COLO668 (cell line): ENCODE measurements at regions not wholly inside any gene's neighbourhood (a gene's known extent, or its start where the extent isn't known, plus 50 kb on each side); places are given as distances from the start of the nearest gene placed in this dataset.

ENCODE experiments used
- DNase-seq: peaks from one replicate; lab custom pipeline; 2025; ENCODE audit not compliant: unreplicated experiment; lab: John Stamatoyannopoulos, UW

- DNase-seq: no peak
These were observed 107.6 kb upstream of the CPEB4 start for GRCh38 chr5:173780235-173781234.

- no peak for DNase-seq
These were observed 106.7 kb upstream of the CPEB4 start for GRCh38 chr5:173781432-173781815.

GRCh38 chr5:173781816-173782670, 106.1 kb upstream of the CPEB4 start:
- DNase-seq: peak; percentile 30

GRCh38 chr5:173782671-173783101, 105.5 kb upstream of the CPEB4 start:
- DNase-seq: no peak

GRCh38 chr5:173783371-173783770, 104.8 kb upstream of the CPEB4 start:
- no peak for DNase-seq

DNA sequence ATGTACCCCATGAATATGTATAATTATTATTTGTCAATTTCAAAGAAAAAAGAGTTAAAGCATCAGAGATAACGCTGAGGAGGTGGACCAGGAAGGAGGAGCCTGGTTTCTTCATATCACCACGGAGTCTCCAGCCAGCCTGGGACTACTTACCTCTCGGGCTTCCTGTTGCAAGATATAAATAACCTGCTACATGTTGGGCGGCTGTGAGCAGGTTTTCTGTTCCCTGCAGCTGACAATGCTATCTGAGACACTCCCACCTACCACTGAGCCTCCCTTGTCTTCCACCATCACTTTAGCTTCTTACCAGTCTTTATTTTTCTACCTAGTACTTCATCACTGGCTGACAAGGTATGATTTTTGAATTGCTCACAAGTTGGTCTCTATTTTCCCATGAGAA, 102.7 kb upstream of the CPEB4 start:
- peak; percentile 3 for DNase-seq

GRCh38 chr5:173785866-173786265, 102.3 kb upstream of the CPEB4 start:
- peak; percentile 5 for DNase-seq

DNA sequence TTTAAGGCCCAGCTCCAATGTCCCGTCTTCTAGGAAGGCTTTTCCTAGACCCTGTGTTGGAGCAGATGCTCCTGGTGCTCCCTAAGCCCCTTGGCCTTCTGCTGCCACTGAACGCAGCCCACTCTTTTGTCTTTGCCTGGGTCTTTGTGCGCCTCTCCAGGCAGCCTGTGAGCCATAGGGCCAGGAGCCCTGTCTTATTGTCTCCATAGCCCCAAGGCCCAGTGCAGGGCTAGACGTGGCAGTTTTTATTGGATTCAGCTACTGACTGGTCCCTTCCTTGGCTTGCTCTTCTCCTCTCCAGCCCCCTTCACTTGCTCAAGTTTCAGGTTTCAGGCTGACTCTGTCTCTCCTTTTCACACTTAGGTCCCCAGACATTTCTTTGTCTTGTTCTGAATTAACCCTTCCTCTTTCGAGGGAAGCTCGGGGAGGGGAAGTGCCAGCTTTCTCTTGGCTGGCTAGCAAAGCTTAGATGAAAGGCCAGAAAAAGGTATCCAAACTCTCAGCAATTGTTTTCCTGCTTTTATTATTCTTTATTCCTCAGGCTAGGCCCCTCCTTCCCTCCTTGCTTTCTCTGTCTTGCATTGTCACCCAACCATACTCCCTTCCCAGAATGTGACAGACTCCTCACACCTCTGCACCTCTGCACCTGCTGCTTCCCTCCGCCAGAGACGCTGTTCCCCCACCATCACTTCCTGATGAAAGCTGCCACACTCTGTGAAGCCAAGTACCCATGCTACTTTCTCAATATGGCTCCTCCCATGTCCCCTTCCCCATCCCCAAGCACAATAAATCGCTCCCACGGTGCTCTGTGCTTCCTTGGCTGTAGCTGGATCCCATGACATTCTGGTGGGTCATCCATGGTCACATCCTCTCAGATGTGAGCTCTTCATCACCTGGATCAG, 101.6 kb upstream of the CPEB4 start:
- no peak for DNase-seq

DNA sequence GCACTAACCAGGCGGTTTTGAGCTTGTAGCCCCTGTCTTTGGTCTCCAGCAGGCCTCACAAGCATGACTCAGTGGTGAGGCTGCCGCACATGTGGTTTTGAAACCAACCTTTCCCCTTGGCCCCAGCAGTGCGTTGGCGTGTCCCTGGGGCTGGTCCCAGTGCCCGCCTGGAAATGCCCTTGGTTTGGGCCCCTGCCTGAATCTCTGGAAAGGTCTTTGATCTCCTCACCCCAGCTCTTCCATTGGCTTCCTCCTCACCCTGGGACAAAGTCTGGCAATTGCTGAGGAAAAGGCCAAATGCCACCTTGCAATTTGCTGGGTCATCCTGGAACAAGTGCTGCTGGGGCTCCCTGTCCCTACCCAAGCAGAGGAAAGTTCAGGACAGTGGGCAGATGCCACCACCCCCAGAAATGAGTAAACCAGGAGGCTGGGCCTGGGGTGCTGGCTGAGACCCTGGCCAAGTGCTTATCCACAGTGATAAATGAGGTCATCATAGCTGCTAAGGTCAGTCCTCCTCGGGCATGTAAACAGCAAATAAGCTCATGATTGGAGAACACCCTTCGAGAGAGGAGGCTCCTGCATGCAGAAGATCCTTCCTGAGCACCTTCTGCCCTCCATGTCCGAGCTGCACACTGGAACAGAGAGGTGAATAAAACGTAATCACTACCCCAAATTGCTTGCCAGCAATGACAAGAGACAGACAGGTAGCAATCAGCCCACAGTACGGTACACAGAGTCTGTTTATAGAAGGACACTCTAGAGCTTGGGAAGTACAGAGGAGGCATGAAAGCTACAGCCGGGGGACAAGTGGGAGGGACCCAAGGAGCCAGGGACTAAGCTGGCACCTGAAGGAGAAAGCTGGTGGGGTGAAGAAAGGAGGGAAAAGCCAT, 98.9 kb upstream of the CPEB4 start:
- DNase-seq: no peak

DNA sequence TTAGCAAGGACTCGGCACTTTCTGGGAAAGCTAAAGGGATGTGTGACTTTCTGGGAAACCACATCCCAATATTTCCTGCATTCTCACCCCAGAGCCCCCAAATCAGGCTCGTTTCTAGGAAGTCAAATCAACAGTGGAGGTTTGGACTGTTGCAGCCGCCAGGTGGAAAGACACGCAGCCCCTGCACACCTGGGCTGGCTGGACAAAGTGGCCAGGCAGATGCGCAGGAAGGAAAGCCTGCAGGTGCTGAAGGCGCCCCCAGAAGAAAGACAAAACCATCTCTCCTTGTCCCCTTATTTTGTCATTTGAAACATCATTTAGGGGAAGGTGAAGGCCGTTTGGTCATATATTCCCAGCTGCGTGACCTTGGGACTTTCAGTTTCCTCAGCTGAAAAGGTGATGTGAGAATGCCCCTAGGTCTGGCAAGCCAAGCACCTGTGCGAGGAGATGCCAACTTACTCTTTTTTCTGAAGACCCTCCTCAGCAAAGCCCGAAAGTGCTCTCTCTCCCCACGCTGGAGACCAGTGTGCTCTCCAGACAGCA, 97.9 kb upstream of the CPEB4 start:
- no peak for DNase-seq

DNA sequence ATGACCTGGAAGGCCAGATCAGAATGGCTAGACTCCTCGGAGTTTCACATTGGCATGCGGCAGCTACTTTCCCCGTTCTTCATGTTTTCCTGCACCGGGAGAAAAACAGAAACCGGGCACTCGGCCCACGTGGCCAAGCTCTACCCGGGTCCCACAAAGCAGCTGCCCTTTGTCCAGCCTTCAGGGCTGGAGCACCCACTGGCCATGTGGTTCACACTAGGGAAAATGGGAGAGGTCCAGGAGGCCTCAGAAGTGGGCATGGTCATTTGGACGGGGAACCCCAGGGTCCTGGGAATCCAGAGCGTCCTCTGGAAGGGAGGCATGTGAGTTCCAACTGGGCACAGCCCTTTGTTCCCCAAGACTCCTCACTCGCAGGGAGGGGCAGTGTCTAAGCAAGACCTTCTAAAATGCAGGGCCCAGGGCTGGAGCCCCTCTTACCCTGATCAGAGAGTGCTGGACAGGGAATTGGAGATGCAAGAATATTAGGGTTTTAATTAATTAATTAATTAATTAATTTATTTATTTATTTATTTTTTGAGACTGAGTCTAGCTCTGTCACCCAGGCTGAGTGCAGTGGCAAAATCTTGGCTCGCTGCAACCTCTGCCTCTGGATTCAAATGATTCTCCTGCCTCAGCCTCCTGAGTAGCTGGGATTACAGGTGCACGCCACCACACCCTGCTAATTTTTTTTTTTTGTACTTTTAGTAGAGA, 97.2 kb upstream of the CPEB4 start:
- no peak for DNase-seq

DNA sequence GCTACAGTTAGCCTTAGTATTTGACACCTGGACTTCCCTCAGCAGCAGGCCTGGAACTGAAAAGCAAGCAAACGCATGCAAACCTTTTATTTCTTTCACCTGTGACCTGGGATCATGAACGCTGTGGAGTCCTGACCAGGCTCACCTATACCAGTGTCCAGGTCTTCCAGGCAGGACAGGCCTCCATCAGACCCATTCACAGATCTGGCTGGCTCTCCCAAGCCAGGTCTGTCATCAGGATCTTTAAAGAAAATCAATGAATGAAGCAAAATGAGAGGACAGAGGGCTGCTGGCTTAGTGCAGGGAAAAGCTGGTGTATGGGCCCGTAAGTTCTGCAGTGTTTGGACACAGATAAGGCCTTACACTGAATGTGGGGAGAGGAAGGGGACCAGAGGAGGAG, 96.3 kb upstream of the CPEB4 start:
- no peak for DNase-seq

DNA sequence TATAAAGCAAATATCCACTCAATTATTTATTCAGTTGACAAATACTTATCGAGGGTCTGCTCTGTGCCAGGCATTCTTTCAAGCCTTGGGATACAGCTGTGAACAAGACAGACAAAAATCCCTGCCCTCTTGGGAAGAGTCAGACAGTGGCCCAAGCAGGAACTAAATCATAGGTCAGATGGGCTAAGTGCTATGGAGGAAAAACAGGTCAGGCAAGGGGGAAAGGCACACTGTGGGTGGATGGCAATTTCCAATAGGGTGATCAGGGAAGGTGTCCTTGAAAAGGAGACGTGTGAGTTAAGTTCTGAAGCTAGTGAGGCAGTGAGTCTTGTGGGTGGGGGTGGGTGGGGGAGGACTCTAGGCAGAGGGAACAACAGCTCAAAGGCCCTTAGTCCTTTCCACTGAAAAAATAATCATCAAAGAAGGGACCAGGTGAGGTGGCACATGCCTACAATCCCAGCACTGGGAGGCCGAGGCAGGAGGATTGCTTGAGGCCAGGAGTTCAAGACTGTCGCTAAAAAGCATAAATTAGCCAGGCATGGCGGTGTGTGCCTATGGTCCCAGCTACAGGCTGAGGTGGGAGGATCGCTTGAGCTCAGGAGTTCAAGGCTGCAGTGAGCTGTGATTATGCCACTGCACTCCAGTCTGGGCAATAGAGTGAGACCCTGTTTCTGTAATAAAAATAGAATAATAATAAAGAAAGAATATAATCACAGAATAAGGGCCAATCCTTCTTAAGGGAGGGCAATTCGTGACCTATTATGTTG, 95.2 kb upstream of the CPEB4 start:
- DNase-seq: no peak

DNA sequence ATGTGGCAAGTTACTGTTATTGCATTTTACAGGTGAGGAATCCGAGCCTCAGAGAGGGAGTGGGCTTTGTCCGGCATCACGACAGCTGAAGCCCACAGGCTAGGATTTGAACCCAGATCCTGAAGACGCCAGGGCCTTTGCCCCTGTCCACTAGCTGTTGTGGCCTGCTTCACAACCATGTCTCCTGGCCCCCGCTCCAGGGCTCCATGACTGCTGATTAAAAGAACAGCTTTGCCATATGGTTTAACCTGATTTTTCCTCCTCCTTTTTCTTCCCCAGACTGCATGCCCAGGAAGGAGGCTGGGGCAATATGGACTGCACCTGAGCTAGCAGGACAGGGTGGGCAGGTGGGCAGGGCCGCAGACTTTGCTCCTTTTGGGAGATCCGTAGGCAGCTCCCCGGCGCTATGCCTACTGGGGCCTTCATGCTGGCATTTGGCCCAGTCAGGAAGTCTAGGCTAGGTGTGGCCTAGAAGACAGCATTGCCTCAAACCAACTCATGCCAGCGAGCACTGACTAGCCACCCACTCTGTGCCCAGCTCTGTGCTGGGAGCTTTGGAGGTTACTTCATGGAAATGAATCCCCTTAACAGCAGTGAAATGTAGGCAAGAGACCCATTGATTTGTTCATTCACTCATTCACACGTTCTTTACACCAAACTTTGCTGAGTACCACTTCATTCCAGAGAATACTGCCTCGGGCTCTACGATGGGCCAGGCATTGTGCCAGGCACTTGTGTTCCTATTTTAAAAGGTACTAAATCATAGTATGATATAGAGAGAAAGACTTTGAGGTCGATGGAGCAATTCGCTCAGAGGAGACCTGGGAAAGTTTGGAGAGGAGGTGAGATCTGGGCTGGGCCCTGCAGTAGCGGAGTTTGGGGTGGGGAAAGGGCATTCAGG, 94.3 kb upstream of the CPEB4 start:
- no peak for DNase-seq

- DNase-seq: no peak
These were observed 93.2 kb upstream of the CPEB4 start for GRCh38 chr5:173794901-173795416.

- DNase-seq: no peak
These were observed 92.5 kb upstream of the CPEB4 start for GRCh38 chr5:173795601-173796000.
